GM23338 (cell line): ENCODE measurements at regions not wholly inside any gene's neighbourhood (a gene's known extent, or its start where the extent isn't known, plus 50 kb on each side); places are given as distances from the start of the nearest gene placed in this dataset.

Source experiments
- ATAC-seq: fragments of 200-7000 bp; cut with Tn5 transposase; 3 replicates; pipeline ENCODE4 v1.9.1; 2020
- DNase-seq: peaks from one replicate; pipeline ENCODE4 v3.0.0-alpha.2; 2015; ENCODE audit warnings: low spot score
- H2AFZ ChIP-seq: fragments of 200-600 bp; sonication (generic); 2 replicates; pipeline ENCODE4 v1.8.0; 2016; ENCODE audit warnings: antibody characterized with exemption, mild to moderate bottlenecking, moderate library complexity
- H3F3A ChIP-seq: fragments of 200-600 bp; sonication (generic); replicated peaks from 2 replicates; pipeline ENCODE4 v1.8.0; 2017; ENCODE audit warnings: antibody characterized with exemption, mixed run types, low read depth
- H3K27ac ChIP-seq: fragments of 200-600 bp; sonication (generic); 2 replicates; pipeline ENCODE4 v1.6.1; 2016; ENCODE audit warnings: low read depth
- H3K27me3 ChIP-seq: fragments of 200-600 bp; sonication (generic); 2 replicates; pipeline ENCODE4 v1.8.0; 2016; ENCODE audit warnings: mild to moderate bottlenecking, mixed run types, moderate library complexity; ENCODE audit not compliant: insufficient read depth
- H3K36me3 ChIP-seq: fragments of 200-600 bp; sonication (generic); 2 replicates; pipeline ENCODE4 v1.8.0; 2016; ENCODE audit warnings: mild to moderate bottlenecking; ENCODE audit not compliant: insufficient read depth
- H3K4me1 ChIP-seq: fragments of 200-600 bp; sonication (generic); 2 replicates; pipeline ENCODE4 v1.8.0; 2016; ENCODE audit warnings: mild to moderate bottlenecking, moderate library complexity; ENCODE audit not compliant: insufficient read depth
- H3K4me2 ChIP-seq: fragments of 200-600 bp; sonication (generic); 2 replicates; pipeline ENCODE4 v1.7.1; 2017; ENCODE audit warnings: mixed run types
- H3K4me3 ChIP-seq: fragments of 200-600 bp; sonication (generic); 2 replicates; pipeline ENCODE4 v1.6.1; 2016; ENCODE audit warnings: mixed run types
- H3K79me2 ChIP-seq: fragments of 200-600 bp; sonication (generic); replicated peaks from 2 replicates; pipeline ENCODE4 v1.8.0; 2017; ENCODE audit warnings: mild to moderate bottlenecking; ENCODE audit not compliant: insufficient read depth
- H3K9me2 ChIP-seq: fragments of 200-600 bp; sonication (generic); 2 replicates; pipeline ENCODE4 v1.8.0; 2017; ENCODE audit not compliant: insufficient read depth
- H4K20me1 ChIP-seq: fragments of 200-600 bp; sonication (generic); replicated peaks from 2 replicates; pipeline ENCODE4 v1.8.0; 2017; ENCODE audit warnings: mild to moderate bottlenecking; ENCODE audit not compliant: insufficient read depth
- H3K27ac Mint-ChIP-seq: 2 replicates; pipeline ENCODE4 v1.8.0; 2020; ENCODE audit warnings: inconsistent platforms, mild to moderate bottlenecking, moderate library complexity, mixed read lengths
- H3K27me3 Mint-ChIP-seq: 3 replicates; pipeline ENCODE4 v1.8.0; 2022; ENCODE audit warnings: low read depth, mild to moderate bottlenecking, moderate library complexity, mixed read lengths, inconsistent platforms; ENCODE audit not compliant: insufficient read depth, poor library complexity
- H3K36me3 Mint-ChIP-seq: 3 replicates; pipeline ENCODE4 v1.8.0; 2021; ENCODE audit warnings: low read depth, mild to moderate bottlenecking, inconsistent platforms, moderate library complexity, mixed read lengths
- H3K4me1 Mint-ChIP-seq: 3 replicates; pipeline ENCODE4 v1.8.0; 2020; ENCODE audit warnings: mild to moderate bottlenecking, inconsistent platforms, mixed read lengths
- H3K4me3 Mint-ChIP-seq: 3 replicates; pipeline ENCODE4 v1.8.0; 2021; ENCODE audit warnings: moderate library complexity, mild to moderate bottlenecking, inconsistent platforms, mixed read lengths
- H3K9me3 Mint-ChIP-seq: 3 replicates; pipeline ENCODE4 v1.8.0; 2020; ENCODE audit warnings: moderate library complexity, mild to moderate bottlenecking, inconsistent platforms, mixed read lengths
- CTCF ChIP-seq, 2 experiments: fragments of 200-600 bp in 1 of 2; sonication (generic) in 1 of 2; conservative IDR thresholded peaks; 2 replicates each; pipeline versions ENCODE4 v1.5.1 to v1.6.1; 2016 to 2017; ENCODE audit warnings: antibody characterized with exemption in 2 of 2, low read depth in 2 of 2, mild to moderate bottlenecking in 2 of 2, moderate library complexity in 1 of 2
- EZH2 ChIP-seq: fragments of 200-600 bp; sonication (generic); IDR thresholded peaks from one replicate; pipeline ENCODE4 v1.8.0; 2017; ENCODE audit warnings: antibody characterized with exemption, mild to moderate bottlenecking, low read depth; ENCODE audit not compliant: unreplicated experiment
- EZH2phosphoT487 ChIP-seq: fragments of 200-600 bp; sonication (generic); IDR thresholded peaks from one replicate; pipeline ENCODE4 v1.8.1; 2018; ENCODE audit warnings: antibody characterized with exemption; ENCODE audit not compliant: unreplicated experiment
- NANOG ChIP-seq: IDR thresholded peaks from 2 replicates; pipeline ENCODE4 v1.6.1; 2016; ENCODE audit warnings: antibody characterized with exemption, borderline replicate concordance
- POLR2AphosphoS5 ChIP-seq: IDR thresholded peaks from 2 replicates; pipeline ENCODE4 v1.6.1; 2016; ENCODE audit warnings: antibody characterized with exemption, low read depth
- REST ChIP-seq: IDR thresholded peaks from one replicate; pipeline ENCODE4 v1.6.1; 2018; ENCODE audit warnings: antibody characterized with exemption; ENCODE audit not compliant: unreplicated experiment
- STAT1 ChIP-seq: IDR thresholded peaks from one replicate; pipeline ENCODE4 v1.6.1; 2016; ENCODE audit warnings: antibody characterized with exemption; ENCODE audit not compliant: unreplicated experiment
- ZNF114 ChIP-seq: fragments of 250-450 bp; sonication (Bioruptor Pico); IDR thresholded peaks from 2 replicates; pipeline ENCODE4 v1.5.0; 2020; ENCODE audit warnings: mild to moderate bottlenecking, moderate library complexity
- ZNF331 ChIP-seq: fragments of 250-450 bp; sonication (Bioruptor Pico); IDR thresholded peaks from 2 replicates; pipeline ENCODE4 v1.5.0; 2020; ENCODE audit warnings: low read depth, mild to moderate bottlenecking, moderate library complexity

DNA sequence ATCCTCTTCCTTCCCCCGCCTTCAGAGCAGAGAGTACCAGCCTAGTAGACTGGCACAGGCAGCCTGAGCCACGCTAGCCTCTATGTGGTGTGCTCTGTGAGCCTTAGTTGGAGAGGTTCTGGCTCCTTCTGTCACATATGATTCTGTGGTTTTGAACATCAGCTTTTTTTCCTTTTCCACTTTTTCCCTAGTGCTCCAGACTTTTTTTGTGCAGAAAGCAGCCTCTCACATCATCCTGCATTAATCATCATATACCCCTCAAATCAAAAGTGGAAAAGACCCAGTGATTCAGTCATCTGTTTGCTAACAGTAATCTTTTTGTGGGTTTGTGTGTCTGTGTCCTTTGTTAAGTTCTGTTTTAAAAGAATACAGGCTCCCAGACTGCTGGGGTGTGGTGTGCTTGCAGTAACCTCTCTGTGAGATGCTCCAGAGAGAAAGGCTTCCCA lies 663.9 kb upstream of the RGMB start:
- Histone ChIP-seq H3K36me3 (no peaks in the 10 kb centered on the region), H3F3A (no peaks in the 10 kb centered on the region), H3K4me1 (no peaks in the 10 kb centered on the region), H3K27me3 (no peaks in the 10 kb centered on the region), H3K79me2 (no peaks in the 10 kb centered on the region), H4K20me1 (no peaks in the 10 kb centered on the region), H2AFZ (no peak overlapping the region), H3K27ac (no peak overlapping the region), H3K4me3 (no peak overlapping the region), H3K4me2 (no peak overlapping the region), H3K9me2 (no peaks in the 10 kb centered on the region)
- Mint-ChIP-seq H3K27me3 (no peaks in the 10 kb centered on the region), H3K36me3 (peaks cover 6% of the 10 kb centered on the region; the same call in 2 of the 3 replicates), H3K27ac (no peak overlapping the region), H3K4me1 (no peaks in the 10 kb centered on the region), H3K4me3 (no peak overlapping the region), H3K9me3 (peaks cover 20% of the 10 kb centered on the region)
- no peak for TF ChIP-seq ZNF114 (CRISPR knock-in tag)
- no peak for TF ChIP-seq NANOG
- TF ChIP-seq ZNF331 (CRISPR knock-in tag), result no peak
- no peak for TF ChIP-seq REST
- no peak for TF ChIP-seq EZH2phosphoT487
- no peak for TF ChIP-seq EZH2
- DNase-seq, result no peak
- ATAC-seq, result no peak

- no peaks in the 10 kb centered on the region for H3K36me3 ChIP-seq
- no peak overlapping the region for H3K4me3 Mint-ChIP-seq
- no peaks in the 10 kb centered on the region for H3K9me2 ChIP-seq
- H3K27me3 Mint-ChIP-seq, result peaks cover 2% of the 10 kb centered on the region
- H3K9me3 Mint-ChIP-seq, result peaks cover 24% of the 10 kb centered on the region
- H3K4me3 ChIP-seq, result no peak overlapping the region
- no peaks in the 10 kb centered on the region for H4K20me1 ChIP-seq
- peaks cover 10% of the 10 kb centered on the region; the same call in 2 of the 3 replicates for H3K36me3 Mint-ChIP-seq
- no peaks in the 10 kb centered on the region for H3K4me1 Mint-ChIP-seq
- no peaks in the 10 kb centered on the region for H3F3A ChIP-seq
- ATAC-seq (no peak), DNase-seq (no peak)
- no peaks in the 10 kb centered on the region for H3K4me1 ChIP-seq
- no peak overlapping the region for H3K4me2 ChIP-seq
- no peaks in the 10 kb centered on the region for H3K27me3 ChIP-seq
- no peak overlapping the region for H3K27ac Mint-ChIP-seq
- H3K27ac ChIP-seq, result no peak overlapping the region
- no peak overlapping the region for H2AFZ ChIP-seq
- H3K79me2 ChIP-seq, result no peaks in the 10 kb centered on the region
- TF ChIP-seq REST (no peak), CTCF (conservative IDR thresholded peaks at IDR 0.05; ENCODE audit: low read depth in 2 of 2) (no peak), NANOG (no peak), EZH2 (no peak), STAT1 (no peak), POLR2AphosphoS5 (no peak)
Measured at GRCh38 chr5:98110282-98110691, 663.2 kb upstream of the RGMB start.
